ENCODE measurements at regions not wholly inside any gene's neighbourhood (a gene's known extent, or its start where the extent isn't known, plus 50 kb on each side); places are given as distances from the start of the nearest gene placed in this dataset.

- Histone ChIP-seq H3K9ac (ENCODE audit: insufficient read length) (no peak overlapping the region), H3K9me3 (ENCODE audit: low read depth, low read length) (no peaks in the 10 kb centered on the region), H3K36me3 (ENCODE audit: insufficient read depth, low read length) (no peaks in the 10 kb centered on the region), H3K27ac (no peak overlapping the region), H3K4me3 (no peak overlapping the region)
- DNase-seq (ENCODE audit: low read depth, low spot score) = no peak
- no peak for TF ChIP-seq FOXP2 (optimal IDR thresholded peaks at IDR 0.05; ENCODE audit: control extremely low read depth, extremely low read length, insufficient read depth)
- no peak for TF ChIP-seq POLR2AphosphoS5 (IDR thresholded peaks at IDR 0.05; ENCODE audit: borderline replicate concordance, low read depth, low read length)
- no peak for TF ChIP-seq EZH2 (IDR thresholded peaks at IDR 0.05)
These were observed 134.9 kb upstream of the NRIP1 start for GRCh38 chr21:15199414-15200383.

- H3K9ac ChIP-seq (ENCODE audit: insufficient read length) = no peak overlapping the region
These were observed 138.9 kb upstream of the NRIP1 start for GRCh38 chr21:15203740-15204139.

GRCh38 chr21:15204140-15204969, 139.6 kb upstream of the NRIP1 start:
- peak overlapping the region; percentile 47 for H3K4me3 ChIP-seq
- TF ChIP-seq FOXP2 (optimal IDR thresholded peaks at IDR 0.05; ENCODE audit: control extremely low read depth, extremely low read length, insufficient read depth) (no peak), POLR2AphosphoS5 (IDR thresholded peaks at IDR 0.05; ENCODE audit: borderline replicate concordance, low read depth, low read length) (no peak), EZH2 (IDR thresholded peaks at IDR 0.05) (no peak)
- H3K36me3 ChIP-seq (ENCODE audit: insufficient read depth, low read length) = no peaks in the 10 kb centered on the region
- no peak overlapping the region for H3K9ac ChIP-seq (ENCODE audit: insufficient read length)
- H3K9me3 ChIP-seq (ENCODE audit: low read depth, low read length) = no peaks in the 10 kb centered on the region
- no peak for DNase-seq (ENCODE audit: low read depth, low spot score)
- H3K27ac ChIP-seq = no peak overlapping the region

More at GRCh38 chr21:15203740-15204139, 138.9 kb upstream of the NRIP1 start:
- TF ChIP-seq EZH2 (IDR thresholded peaks at IDR 0.05) = no peak
- TF ChIP-seq POLR2AphosphoS5 (IDR thresholded peaks at IDR 0.05; ENCODE audit: borderline replicate concordance, low read depth, low read length) = no peak
- no peak for TF ChIP-seq FOXP2 (optimal IDR thresholded peaks at IDR 0.05; ENCODE audit: control extremely low read depth, extremely low read length, insufficient read depth)
- no peak for DNase-seq (ENCODE audit: low read depth, low spot score)
- H3K9me3 ChIP-seq (ENCODE audit: low read depth, low read length) = no peaks in the 10 kb centered on the region
- no peak overlapping the region for H3K27ac ChIP-seq
- no peaks in the 10 kb centered on the region for H3K36me3 ChIP-seq (ENCODE audit: insufficient read depth, low read length)
- peak overlapping the region; percentile 47; the same call in 1 of the 2 replicates for H3K4me3 ChIP-seq

GRCh38 chr21:15204970-15205286, 140.1 kb upstream of the NRIP1 start:
- H3K27ac ChIP-seq = no peak overlapping the region
- H3K36me3 ChIP-seq (ENCODE audit: insufficient read depth, low read length) = no peaks in the 10 kb centered on the region
- peak overlapping the region; percentile 47; the same call in 1 of the 2 replicates for H3K4me3 ChIP-seq
- no peak for DNase-seq (ENCODE audit: low read depth, low spot score)
- TF ChIP-seq POLR2AphosphoS5 (IDR thresholded peaks at IDR 0.05; ENCODE audit: borderline replicate concordance, low read depth, low read length) (no peak), FOXP2 (optimal IDR thresholded peaks at IDR 0.05; ENCODE audit: control extremely low read depth, extremely low read length, insufficient read depth) (no peak), EZH2 (IDR thresholded peaks at IDR 0.05) (no peak)
- H3K9me3 ChIP-seq (ENCODE audit: low read depth, low read length) = no peaks in the 10 kb centered on the region
- no peak overlapping the region for H3K9ac ChIP-seq (ENCODE audit: insufficient read length)

- no peaks in the 10 kb centered on the region for H3K9me3 ChIP-seq (ENCODE audit: low read depth, low read length)
- H3K4me3 ChIP-seq = no peak overlapping the region
- no peaks in the 10 kb centered on the region for H3K36me3 ChIP-seq (ENCODE audit: insufficient read depth, low read length)
- DNase-seq (ENCODE audit: low read depth, low spot score) = no peak
- TF ChIP-seq FOXP2 (optimal IDR thresholded peaks at IDR 0.05; ENCODE audit: control extremely low read depth, extremely low read length, insufficient read depth) = no peak
- TF ChIP-seq EZH2 (IDR thresholded peaks at IDR 0.05) = no peak
- no peak for TF ChIP-seq POLR2AphosphoS5 (IDR thresholded peaks at IDR 0.05; ENCODE audit: borderline replicate concordance, low read depth, low read length)
- H3K27ac ChIP-seq = no peak overlapping the region
- H3K9ac ChIP-seq (ENCODE audit: insufficient read length) = no peak overlapping the region
These were observed 141.7 kb upstream of the NRIP1 start for GRCh38 chr21:15206514-15206913.

GRCh38 chr21:15207231-15207630, 142.4 kb upstream of the NRIP1 start:
- Histone ChIP-seq H3K36me3 (ENCODE audit: insufficient read depth, low read length) (no peaks in the 10 kb centered on the region), H3K9me3 (ENCODE audit: low read depth, low read length) (no peaks in the 10 kb centered on the region), H3K27ac (no peak overlapping the region), H3K9ac (ENCODE audit: insufficient read length) (no peak overlapping the region), H3K4me3 (no peak overlapping the region)
- TF ChIP-seq POLR2AphosphoS5 (IDR thresholded peaks at IDR 0.05; ENCODE audit: borderline replicate concordance, low read depth, low read length) = no peak
- no peak for TF ChIP-seq FOXP2 (optimal IDR thresholded peaks at IDR 0.05; ENCODE audit: control extremely low read depth, extremely low read length, insufficient read depth)
- TF ChIP-seq EZH2 (IDR thresholded peaks at IDR 0.05) = no peak
- DNase-seq (ENCODE audit: low read depth, low spot score) = no peak

- TF ChIP-seq POLR2AphosphoS5 (IDR thresholded peaks at IDR 0.05; ENCODE audit: borderline replicate concordance, low read depth, low read length) (no peak), FOXP2 (optimal IDR thresholded peaks at IDR 0.05; ENCODE audit: control extremely low read depth, extremely low read length, insufficient read depth) (no peak), EZH2 (IDR thresholded peaks at IDR 0.05) (no peak)
These were observed 143.0 kb upstream of the NRIP1 start for GRCh38 chr21:15207635-15208370.

More at GRCh38 chr21:15207635-15208370, 143.0 kb upstream of the NRIP1 start:
- Histone ChIP-seq H3K36me3 (ENCODE audit: insufficient read depth, low read length) (no peaks in the 10 kb centered on the region), H3K9me3 (ENCODE audit: low read depth, low read length) (no peaks in the 10 kb centered on the region), H3K4me3 (no peak overlapping the region), H3K27ac (no peak overlapping the region), H3K9ac (ENCODE audit: insufficient read length) (no peak overlapping the region)
- no peak for DNase-seq (ENCODE audit: low read depth, low spot score)

Data from SK-N-MC (cell line).